Tibial nerve (tissue), 4 donors: ENCODE measurements at regions not wholly inside any gene's neighbourhood (a gene's known extent, or its start where the extent isn't known, plus 50 kb on each side); places are given as distances from the start of the nearest gene placed in this dataset.

Source experiments
- DNase-seq, 2 donors: peaks; one replicate each; pipeline ENCODE4 v3.0.0-alpha.2; 2019; ENCODE audit warnings: low spot score in 2 of 2
- H3K27ac ChIP-seq, 4 donors: fragments of 200-600 bp; sonication (generic) in 3 of 4; one replicate each; pipeline ENCODE4 v1.5.1; 2017 to 2019; ENCODE audit warnings: mild to moderate bottlenecking in 1 of 4
- H3K27me3 ChIP-seq, 2 donors: fragments of 200-600 bp; sonication (generic) in 1 of 2; one replicate each; pipeline versions ENCODE4 v1.5.1 to v1.6.0; 2017 to 2019
- H3K36me3 ChIP-seq, 3 donors: fragments of 200-600 bp; sonication (generic); one replicate each; pipeline ENCODE4 v1.5.1; 2018 to 2019
- H3K4me1 ChIP-seq, 4 donors: fragments of 200-600 bp; sonication (generic) in 3 of 4; one replicate each; pipeline ENCODE4 v1.5.1; 2017 to 2019
- H3K4me3 ChIP-seq, 4 donors: fragments of 200-600 bp; sonication (generic) in 3 of 4; one replicate each; pipeline ENCODE4 v1.5.1; 2017 to 2019; ENCODE audit warnings: mild to moderate bottlenecking in 1 of 4, moderate library complexity in 1 of 4
- H3K9me3 ChIP-seq, 4 donors: fragments of 200-600 bp; sonication (generic) in 3 of 4; one replicate each; pipeline ENCODE4 v1.5.1; 2017 to 2019
- CTCF ChIP-seq, 5 experiments: fragments of 200-600 bp in 3 of 5; fragments of 450-650 bp in 2 of 5; sonication (generic) in 3 of 5; IDR thresholded peaks; one replicate each; pipeline ENCODE4 v1.5.1; 2016 to 2019; ENCODE audit warnings: antibody characterized with exemption in 5 of 5, mild to moderate bottlenecking in 3 of 5, moderate library complexity in 2 of 5
- EP300 ChIP-seq, 2 donors: sonication (generic); formaldehyde crosslinking; IDR thresholded peaks; one replicate each; pipeline ENCODE4 v1.6.1; 2017; ENCODE audit warnings: antibody characterized with exemption in 2 of 2, mild to moderate bottlenecking in 1 of 2
- POLR2A ChIP-seq, 2 donors: fragments of 450-650 bp; IDR thresholded peaks; one replicate each; pipeline ENCODE4 v1.6.1; 2017; ENCODE audit warnings: antibody characterized with exemption in 2 of 2, mild to moderate bottlenecking in 2 of 2, moderate library complexity in 2 of 2
- WGBS, 2 donors: methylation state at CpG; one replicate each; pipeline ENCODE4 v1.1.5; 2018; 5-methylcytosine and 5-hydroxymethylcytosine counted together

DNA sequence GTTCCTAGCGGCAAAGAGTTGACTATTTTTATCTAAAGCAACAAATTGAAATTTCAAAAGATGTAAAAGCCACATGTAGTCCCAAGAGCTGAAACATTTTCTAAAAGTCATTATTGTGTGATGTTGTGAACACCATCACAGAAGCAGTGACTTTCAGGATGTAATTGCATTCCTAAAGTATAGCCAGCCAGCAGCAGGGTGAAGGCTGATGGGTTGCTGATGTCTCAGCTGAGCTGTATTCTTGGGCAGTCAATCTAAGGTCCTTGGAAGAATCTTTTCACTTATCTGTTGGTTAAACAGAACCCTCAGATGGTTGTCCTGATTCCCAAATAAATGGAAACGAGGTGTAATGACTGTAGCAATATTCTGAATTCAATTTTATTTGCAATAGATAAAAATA, 237.4 kb upstream of the WWC1 start:
- Histone ChIP-seq H3K4me3 (no peak overlapping the region), H3K27ac (no peak overlapping the region), H3K36me3 (no peaks in the 10 kb centered on the region), H3K27me3 (no peaks in the 10 kb centered on the region), H3K9me3 (no peaks in the 10 kb centered on the region), H3K4me1 (peaks cover 0 to 14% (median 0%) of the 10 kb centered on the region in 4 donors)
- WGBS, 2 donors, result 73 to 75% methylated on average over 2 of the region's 2 CpGs
- DNase-seq, result no peak
- TF ChIP-seq EP300 (IDR thresholded peaks at IDR 0.05) (no peak), CTCF (IDR thresholded peaks at IDR 0.05) (no peak), POLR2A (IDR thresholded peaks at IDR 0.05) (no peak)

GRCh38 chr5:168055141-168055683, 236.2 kb upstream of the WWC1 start:
- H3K27ac ChIP-seq, result peak overlapping the region in 1 of 4 donors; percentile 50
- no peaks in the 10 kb centered on the region for H3K9me3 ChIP-seq
- no peak for TF ChIP-seq CTCF (IDR thresholded peaks at IDR 0.05)
- no peak for TF ChIP-seq EP300 (IDR thresholded peaks at IDR 0.05)
- TF ChIP-seq POLR2A (IDR thresholded peaks at IDR 0.05), result no peak
- no peaks in the 10 kb centered on the region for H3K27me3 ChIP-seq
- no peaks in the 10 kb centered on the region for H3K36me3 ChIP-seq
- peaks cover 0 to 22% (median 0%) of the 10 kb centered on the region in 4 donors for H3K4me1 ChIP-seq
- DNase-seq, result no peak
- 58 to 59% methylated on average over 3 of the region's 3 CpGs for WGBS, 2 donors
- H3K4me3 ChIP-seq, result no peak overlapping the region

- Histone ChIP-seq H3K4me1 (peaks cover 0 to 22% (median 0%) of the 10 kb centered on the region in 4 donors), H3K36me3 (no peaks in the 10 kb centered on the region), H3K9me3 (no peaks in the 10 kb centered on the region), H3K27me3 (no peaks in the 10 kb centered on the region), H3K4me3 (no peak overlapping the region), H3K27ac (peak overlapping the region in 1 of 4 donors; percentile 50)
- 8 to 12% methylated on average over 1 of the region's 1 CpG for WGBS, 2 donors
- no peak for TF ChIP-seq EP300 (IDR thresholded peaks at IDR 0.05)
- TF ChIP-seq CTCF (IDR thresholded peaks at IDR 0.05), result no peak
- no peak for TF ChIP-seq POLR2A (IDR thresholded peaks at IDR 0.05)
- DNase-seq, result peak in 1 of 2 donors; percentile 45
These were observed 235.5 kb upstream of the WWC1 start for GRCh38 chr5:168055961-168056360.

GRCh38 chr5:168056499-168057182, 234.8 kb upstream of the WWC1 start:
- Histone ChIP-seq H3K4me1 (peaks cover 0 to 22% (median 0%) of the 10 kb centered on the region in 4 donors), H3K27me3 (no peaks in the 10 kb centered on the region), H3K27ac (no peak overlapping the region), H3K4me3 (no peak overlapping the region), H3K36me3 (no peaks in the 10 kb centered on the region), H3K9me3 (no peaks in the 10 kb centered on the region)
- DNase-seq, result no peak
- TF ChIP-seq POLR2A (IDR thresholded peaks at IDR 0.05) (no peak), EP300 (IDR thresholded peaks at IDR 0.05) (no peak), CTCF (IDR thresholded peaks at IDR 0.05) (no peak)
- 81 to 93% methylated on average over 1 of the region's 1 CpG for WGBS, 2 donors

DNA sequence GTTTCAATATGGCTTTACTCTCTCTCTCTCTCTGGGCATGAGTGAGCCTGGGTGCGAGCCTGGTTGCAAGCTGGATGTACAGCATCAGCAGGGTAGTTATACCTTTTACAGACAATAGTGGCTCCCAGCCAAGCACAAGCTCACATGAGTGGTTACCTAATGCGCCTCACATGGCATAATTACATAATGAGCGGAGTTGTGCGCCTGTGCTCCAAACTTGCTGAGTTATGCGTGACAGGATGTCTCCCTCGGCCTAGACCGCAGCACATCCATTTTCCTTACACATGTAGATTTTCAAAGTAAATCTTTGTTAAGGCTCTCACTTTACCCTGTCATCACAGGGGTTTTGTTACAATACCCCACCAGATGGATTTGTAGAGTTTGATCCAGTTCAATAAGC, 233.5 kb upstream of the WWC1 start:
- TF ChIP-seq POLR2A (IDR thresholded peaks at IDR 0.05) (no peak), CTCF (IDR thresholded peaks at IDR 0.05) (no peak), EP300 (IDR thresholded peaks at IDR 0.05) (no peak)
- no peak for DNase-seq
- no peaks in the 10 kb centered on the region for H3K36me3 ChIP-seq
- no peaks in the 10 kb centered on the region for H3K27me3 ChIP-seq
- no peak overlapping the region for H3K27ac ChIP-seq
- whole genome bisulfite sequencing, 2 donors, result 55 to 96% methylated on average over 7 of the region's 7 CpGs
- H3K4me1 ChIP-seq, result peaks cover 0 to 22% (median 0%) of the 10 kb centered on the region in 4 donors
- H3K4me3 ChIP-seq, result no peak overlapping the region
- no peaks in the 10 kb centered on the region for H3K9me3 ChIP-seq
